HT-29 (cell line): ENCODE measurements at regions not wholly inside any gene's neighbourhood (a gene's known extent, or its start where the extent isn't known, plus 50 kb on each side); places are given as distances from the start of the nearest gene placed in this dataset.

ENCODE experiments used
- DNase-seq: peaks from one replicate; pipeline ENCODE4 v3.0.0-alpha.2; 2015; ENCODE audit warnings: low spot score

DNA sequence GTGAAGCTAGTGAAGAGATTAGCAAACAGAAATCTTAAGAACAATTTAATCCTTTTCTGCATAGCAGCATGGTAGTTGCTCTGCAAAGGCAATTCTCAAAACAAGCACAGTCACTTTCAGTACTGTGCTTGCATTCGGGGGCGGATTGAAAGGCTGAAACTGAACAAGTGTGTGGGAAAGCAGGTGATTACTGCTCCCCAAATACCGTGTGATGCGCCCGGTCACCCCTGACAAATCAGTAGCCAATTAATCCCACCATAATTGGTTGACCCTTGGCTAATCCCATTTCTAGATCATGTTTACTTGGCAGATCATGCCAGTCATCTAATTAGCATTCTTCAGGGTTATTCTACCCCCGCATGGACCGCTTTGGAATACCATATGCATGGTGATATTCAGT lies 76.5 kb upstream of the ADRB1 start:
- no peak for DNase-seq

DNA sequence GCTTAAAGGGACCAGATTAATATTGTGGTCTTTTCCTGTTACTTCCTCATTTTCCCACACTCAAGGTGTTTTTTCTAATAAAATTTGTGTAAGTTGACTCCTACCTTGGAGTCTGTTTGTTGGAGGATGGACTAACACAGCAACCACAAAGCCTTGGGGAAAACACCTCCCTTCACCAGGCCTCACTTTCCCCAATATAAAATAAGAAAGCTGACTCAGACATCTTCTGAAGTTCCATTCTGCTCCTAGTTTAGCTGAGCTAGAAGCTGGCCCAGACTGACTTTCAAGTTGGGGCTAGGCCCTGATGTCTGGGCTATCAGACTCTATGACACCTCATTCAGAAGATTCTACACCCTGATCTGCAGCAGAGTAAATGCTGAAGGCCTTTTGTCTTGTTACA lies 73.0 kb upstream of the ADRB1 start:
- no peak for DNase-seq

DNA sequence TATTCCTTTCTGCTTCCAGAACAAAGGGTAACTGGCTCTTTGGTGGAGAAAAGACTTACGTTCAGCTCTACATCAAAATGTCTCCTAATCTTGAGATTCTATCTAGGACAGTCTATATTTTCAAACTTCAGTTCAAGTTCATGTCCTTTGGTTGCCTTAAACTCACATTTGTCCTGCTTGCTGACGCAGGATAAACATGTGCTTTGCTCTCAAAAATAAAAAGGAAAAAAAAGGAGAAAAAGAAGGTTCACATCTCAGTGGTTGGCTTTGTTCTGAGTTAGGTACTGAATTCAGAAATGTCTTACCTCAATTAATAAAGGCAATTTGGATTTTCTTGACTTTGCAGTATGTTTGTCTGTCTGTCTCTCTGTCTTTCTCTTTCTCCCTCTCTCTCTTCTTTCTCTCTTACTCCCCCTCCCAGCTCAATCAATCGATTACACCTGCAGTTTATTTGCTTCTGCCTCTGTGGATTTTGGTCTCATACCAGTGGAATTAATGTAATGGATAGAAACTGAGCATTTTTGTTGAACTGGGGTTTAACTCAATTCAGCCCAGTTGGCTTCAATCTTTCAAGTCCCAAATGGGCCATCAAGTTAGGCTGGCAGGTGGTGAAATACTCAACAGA lies 72.2 kb upstream of the ADRB1 start:
- DNase-seq, result no peak

DNA sequence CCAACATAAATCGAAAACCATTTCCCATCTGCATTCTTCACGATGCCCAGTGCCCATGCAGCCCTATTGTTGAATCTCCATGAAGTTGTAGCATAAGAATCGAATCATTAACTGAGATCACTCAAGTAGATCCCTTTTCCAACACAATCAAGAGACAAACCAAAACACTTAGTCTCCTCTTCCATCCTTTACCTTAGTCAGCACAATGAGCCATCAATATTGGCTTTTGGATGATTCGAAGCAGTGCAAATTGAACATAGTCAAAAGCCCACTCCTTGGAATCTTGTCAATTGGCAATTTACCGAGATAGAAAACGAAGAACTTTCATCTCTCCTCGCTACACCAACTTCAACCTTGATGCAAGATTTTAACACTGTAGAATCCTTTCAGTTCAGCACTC lies 66.5 kb upstream of the ADRB1 start:
- no peak for DNase-seq

DNA sequence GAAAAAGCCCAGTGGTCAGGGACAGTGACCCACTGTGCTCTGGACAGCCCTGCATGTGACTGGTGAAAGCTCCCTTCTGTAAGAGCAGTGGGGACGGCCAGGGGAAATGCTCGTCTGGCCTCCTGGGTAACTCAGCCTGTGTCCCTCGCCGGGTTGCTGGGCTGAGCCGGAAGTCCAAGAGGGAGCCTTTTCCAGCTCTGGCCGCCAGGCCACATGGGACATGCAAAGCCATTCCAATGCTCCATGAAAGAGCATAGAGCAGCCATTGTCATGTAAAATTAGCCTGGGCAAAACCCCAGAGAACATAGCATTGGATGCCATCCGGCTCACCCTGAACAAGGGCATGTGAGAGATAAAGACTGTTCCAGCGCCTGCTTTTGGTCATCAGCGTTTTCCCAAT lies 64.9 kb upstream of the ADRB1 start:
- DNase-seq, result no peak

DNA sequence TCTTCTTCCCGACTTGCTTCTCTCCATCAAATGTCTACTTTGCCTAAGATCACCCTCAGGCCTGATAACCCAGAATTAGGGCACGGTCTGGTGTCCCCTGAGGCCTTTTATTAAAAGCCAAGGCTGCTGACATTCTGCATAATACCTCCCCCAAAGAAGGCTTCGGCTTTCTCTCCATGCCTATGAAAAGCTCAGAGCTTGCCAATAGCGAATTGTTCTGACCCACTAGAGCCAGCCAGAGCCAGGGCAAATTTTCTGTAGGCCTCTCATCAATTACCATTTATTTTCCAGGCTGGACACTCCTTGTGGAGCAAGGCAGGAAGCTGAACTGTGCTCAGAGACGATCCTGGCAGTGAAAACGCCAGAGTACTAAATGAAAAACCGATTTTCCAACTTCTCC lies 64.3 kb upstream of the ADRB1 start:
- no peak for DNase-seq

DNA sequence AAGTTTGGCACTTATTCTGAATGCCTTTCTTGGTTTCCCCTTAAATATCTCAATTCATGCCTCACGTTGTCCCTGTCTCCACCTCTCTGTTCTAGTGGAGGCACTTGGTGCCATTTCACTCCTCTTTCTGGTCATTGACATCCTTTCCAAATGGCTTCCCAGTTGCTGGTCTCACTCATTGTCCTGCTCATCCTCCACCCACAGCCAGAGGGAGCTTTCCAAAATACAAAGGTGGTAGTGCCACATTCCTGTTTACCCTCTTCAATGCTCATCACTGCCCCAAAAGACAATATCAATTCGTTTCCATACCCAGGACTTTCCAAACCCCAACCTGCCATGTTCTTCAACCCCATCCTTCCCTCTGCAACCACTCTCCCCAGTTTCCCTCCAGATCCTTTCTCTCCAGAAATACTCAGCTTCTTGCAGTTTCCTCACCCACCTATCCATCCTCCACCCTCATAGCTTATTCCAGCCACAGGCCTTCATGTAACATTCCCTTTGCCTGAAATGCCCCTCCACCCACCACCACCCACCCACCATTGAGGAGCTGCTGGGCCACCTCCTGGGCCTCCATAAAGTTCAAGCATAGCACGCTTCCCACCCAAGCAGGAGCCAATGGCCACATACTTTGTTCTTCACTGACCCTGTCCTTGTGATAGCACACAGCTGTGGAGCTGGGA lies 63.1 kb upstream of the ADRB1 start:
- DNase-seq, result peak; percentile 16

DNA sequence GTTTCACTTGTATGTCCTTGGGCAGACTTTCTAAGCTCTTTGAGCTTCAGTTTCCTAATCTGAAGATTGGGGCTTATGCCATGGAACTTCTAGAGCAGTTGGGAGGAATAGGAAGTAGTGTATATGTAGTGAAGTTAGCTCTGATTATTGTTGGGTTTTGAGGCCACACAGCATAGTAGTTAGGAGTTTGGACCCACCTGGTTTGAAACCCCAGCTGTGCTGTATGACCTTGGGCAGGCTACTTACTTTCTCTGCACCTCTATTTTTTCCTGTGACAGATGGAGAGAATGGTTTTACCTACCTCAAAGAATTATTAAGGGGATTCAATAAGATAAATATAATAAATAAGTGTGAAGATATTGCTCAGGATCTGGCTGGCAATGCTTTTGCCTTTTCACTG lies 61.4 kb upstream of the ADRB1 start:
- no peak for DNase-seq

DNA sequence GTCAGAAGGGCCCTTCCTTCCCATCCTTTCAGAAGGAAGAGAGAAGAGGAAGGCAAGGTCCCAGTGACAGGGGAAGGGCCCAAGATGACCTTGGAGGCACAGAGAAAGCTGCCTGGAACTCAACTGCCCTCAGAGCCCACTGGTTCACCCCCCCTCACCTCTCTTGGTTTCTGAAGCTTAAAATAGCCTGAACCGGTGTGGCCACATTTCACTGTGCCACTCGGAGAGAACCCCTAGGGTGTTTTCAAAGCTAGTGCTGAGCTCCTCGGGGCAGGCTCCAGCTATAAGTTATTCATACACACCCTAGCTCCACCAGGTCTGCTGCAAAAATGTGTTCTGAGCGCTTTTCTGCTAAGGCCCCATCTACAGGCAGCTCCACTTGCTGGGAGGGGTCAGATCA lies 60.9 kb upstream of the ADRB1 start:
- no peak for DNase-seq

DNA sequence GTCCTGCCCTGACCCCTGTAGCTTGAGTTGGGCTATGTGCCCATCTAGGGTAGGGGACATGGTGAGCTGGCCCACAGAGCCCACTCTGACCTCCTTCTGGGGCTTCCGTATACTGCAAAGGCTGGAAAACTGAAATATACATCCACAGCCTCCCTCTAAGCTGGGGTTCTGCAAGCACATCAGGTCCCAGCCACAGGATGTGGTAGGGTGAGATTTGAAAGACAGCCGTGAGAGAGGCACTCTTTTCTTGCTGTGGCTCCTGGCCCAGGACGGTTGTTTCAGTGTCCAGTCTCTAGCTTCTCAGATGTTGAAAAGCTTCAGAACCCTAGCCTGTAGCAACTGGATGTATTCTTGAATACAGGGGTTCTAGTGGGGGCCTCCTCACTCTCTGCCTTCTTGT lies 60.1 kb upstream of the ADRB1 start:
- DNase-seq, result no peak

DNA sequence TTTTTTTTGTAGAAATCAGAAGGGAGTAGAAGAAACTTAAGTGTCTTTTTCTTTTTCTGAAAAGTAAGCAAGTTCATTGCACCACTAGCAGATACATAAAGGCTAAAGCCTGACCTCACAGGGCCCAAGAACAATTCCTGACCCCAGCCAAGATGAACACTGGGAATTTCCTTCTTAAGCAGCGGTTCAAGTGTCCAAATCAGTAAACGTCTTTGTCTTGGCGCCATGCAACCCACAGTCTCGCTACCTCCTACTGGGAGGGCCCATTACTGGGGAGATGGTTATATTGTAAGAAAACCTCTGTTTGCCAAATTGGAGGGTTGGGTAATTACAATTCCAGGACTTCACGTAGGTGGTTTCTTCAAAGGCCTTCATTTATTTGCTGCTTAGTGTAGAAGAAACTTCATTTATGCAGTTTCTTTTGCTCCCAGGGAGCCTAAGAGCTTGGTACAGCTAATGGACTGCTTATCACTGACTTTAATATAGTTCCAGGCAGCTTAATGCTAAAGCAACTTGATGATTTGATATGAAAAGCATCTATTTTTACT lies 58.3 kb upstream of the ADRB1 start:
- no peak for DNase-seq

DNA sequence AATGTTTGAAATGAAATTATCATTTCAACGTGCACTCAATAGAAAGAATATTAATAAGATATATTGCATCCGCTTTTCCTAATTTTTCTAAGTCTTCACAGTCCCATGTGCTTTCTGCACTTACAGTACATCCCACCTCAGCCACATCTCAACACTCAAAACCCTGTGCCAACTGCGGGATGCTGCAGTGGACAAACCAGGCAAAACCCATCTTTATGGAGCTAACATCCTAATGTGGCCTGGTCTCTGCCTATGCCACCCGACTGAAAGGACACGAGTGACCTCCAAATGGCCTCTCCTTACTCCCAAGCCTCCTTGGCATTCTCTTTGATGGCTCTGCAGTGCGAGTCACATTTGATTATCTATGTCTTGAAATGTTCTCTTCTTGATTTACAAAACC lies 57.4 kb upstream of the ADRB1 start:
- DNase-seq, result no peak

DNA sequence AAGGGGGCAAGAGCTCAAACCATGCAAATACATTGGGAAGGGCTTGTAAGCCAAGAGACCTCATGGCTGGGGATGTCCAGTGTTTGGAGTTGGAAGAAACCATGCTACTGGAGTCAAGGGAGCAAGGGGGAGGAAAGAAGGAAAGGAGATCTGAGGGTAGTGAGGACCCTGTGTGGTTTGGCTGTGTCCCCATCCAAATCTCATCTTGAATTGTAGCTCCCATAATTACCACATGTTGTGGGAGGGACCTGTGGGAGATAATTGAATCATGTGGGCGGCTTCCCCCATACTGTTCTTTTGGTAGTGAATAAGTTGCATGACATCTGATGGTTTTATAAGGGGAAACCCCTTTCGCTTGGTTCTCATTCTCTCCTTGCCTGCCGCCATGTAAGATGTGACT lies 56.5 kb upstream of the ADRB1 start:
- DNase-seq, result no peak

DNA sequence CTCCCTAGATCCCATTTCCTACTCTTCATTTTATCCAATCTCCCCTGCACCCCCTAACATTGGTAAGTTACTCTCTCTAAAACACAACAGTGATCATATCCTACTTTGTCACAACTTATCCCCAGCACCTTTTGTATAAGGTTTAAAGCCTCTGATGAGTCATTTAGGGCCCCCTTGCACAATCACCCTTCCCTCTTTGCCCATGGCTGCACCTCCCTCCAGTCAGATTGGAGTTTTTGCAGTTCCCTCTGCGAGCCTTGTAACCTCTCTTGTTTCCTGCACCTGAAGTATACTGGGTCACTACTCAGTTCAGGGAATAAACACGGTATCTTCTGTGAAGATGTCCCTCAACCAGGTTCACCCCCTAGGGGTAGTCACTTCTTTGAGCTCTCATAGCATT lies 55.9 kb upstream of the ADRB1 start:
- DNase-seq, result no peak

DNA sequence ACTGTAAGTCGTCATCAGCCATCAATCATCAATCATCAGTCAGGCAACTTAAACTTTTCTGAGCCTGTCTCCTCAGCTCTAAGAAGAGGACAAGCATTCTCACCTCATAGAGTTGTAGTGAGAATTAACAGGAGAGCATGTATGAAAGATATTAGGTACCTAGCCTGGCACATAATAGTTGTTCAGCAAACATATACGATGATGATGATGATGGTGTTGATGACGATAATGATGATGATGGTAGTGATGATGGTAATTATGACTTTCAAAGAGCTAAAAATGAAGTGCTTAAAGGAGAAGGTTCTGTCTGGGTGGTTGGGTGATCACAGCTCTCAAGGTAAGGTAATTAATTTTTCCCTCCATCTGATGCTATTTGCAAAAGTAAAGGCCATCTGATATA lies 55.1 kb upstream of the ADRB1 start:
- DNase-seq, result no peak

DNA sequence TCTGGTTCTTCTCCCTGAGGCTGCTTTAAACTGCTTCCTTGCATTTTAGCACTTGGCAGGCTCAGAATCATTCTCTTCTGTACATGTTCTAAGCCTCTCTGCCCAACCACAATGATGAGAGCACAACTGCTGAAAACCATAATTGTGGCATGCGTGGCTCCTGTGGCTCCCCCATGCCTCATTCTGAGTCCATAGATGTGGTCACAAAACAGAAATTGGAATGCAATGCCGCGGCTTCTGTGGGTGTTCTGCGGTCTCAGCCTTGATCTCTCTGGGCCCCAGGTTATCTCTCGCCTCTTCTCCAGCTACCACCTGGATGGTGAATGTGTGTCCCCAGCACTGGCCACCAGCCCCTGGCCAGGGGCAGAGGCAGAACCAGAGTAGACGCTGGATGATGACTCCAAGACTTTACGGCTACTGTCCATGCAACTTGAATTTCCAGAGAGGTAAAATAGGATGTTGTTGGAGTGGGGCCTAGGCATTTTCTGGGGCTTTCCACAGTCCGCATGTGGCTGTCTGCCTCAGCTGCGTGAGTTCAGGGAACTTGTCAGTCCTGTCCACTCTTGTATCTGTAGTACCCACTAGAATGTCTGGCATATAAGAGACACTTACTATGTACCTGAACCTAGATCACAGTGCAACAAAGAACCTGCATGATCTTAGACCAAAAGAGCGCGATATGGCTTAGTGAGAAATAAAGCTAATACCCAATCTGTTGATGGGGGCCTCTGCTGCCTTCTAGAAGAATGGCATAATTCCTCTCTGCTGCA lies 52.4 kb upstream of the ADRB1 start:
- no peak for DNase-seq

DNA sequence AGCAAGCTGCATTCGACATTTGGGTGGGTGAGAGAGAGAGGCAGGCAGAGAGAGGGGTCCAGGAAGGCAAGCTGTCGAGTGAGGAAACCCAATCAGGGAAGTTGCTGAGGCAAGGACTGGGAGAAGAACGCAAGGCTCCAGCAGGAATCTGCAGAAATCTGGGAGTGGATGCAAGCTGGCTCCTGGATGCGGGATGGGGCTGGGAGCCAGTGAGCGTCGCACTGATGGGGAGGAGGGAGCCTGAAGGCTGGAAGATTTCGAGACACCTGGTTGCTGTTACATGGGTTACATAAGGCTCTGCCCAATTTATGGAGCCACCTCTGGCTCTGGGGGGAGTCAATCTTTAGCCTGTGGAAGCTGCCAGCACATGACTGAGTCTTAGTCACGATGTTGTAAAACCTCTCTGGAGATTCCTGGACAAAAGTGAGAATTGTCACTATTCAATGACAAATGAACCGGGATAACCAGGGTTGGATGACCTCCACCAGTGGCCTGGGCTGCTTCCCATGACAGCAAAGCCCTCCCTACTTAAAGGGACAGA lies 51.1 kb upstream of the ADRB1 start:
- DNase-seq, result no peak

DNA sequence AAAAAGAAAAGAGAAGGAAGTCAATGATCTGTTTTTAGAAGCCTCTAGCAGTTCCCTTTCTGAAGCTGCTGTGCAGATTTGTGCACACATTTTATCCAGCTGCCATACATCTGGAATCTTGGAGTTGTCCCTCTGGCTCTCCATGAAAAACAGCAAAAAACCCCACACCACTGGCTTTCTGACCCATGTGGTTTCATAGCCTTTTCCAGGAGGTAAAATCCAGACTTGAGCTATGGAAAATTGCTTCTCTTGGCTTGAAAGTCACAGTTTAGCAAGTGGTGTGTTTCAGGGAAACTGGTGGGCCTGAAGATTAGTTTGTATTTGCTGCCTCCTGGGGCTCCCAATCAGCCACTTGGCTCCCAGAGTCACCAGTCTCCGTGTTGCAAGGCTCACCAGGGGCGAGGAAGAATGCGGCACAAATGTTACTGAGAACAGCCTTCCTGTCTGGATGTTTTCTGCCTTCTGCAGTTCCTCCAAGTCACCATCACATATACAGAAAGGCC lies 50.1 kb upstream of the ADRB1 start:
- DNase-seq, result no peak
